ENCODE measurements at regions not wholly inside any gene's neighbourhood (a gene's known extent, or its start where the extent isn't known, plus 50 kb on each side); places are given as distances from the start of the nearest gene placed in this dataset.

DNA sequence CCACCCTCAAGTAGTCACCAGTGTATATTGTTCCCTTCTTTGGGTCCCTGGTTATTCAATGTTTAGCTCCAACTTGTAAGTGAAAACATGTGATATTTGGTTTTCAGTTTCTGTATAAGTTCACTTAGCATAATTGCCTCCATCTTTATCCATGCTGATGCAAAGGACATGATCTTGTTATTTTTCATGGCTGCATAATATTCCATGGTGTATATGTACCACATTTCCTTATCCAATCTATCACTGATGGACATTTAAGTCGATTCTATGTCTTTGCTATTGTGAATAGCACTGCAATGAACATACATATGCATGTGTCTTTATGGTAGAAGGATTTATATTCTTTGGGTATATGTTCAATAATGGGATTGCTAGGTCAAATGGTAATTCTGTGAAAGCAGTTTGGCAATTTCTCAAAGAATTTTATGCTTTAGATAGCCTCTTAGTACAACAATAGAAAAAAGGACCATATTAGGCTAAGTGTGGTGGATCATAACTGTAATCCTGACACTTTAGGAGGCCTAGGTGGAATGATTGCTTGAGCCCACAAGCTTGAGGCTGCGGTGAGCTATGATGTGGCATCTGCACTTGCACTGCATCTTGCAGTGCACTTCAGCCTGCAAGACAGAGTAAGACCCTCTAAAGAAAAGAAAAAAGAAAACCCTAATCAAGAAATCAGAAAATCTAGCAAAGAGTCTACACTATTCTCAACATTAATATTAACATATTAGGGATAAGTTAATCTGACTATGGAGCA, 468.5 kb upstream of the FAT3 start:
- Histone ChIP-seq H3K4me3 (ENCODE audit: low read length) (no peak overlapping the region), H3K9me3 (ENCODE audit: control insufficient read depth, low read depth, low read length) (no peaks in the 10 kb centered on the region), H3K4me1 (ENCODE audit: control insufficient read depth, insufficient read depth, low read length) (no peaks in the 10 kb centered on the region), H3K27ac (ENCODE audit: low read length) (no peak overlapping the region), H3K27me3 (ENCODE audit: control insufficient read depth, insufficient read depth, low read length) (no peaks in the 10 kb centered on the region), H3K36me3 (ENCODE audit: control insufficient read depth, insufficient read depth, low read length) (no peaks in the 10 kb centered on the region)
- DNase-seq: no peak
- no CpG with 5 or more reads among the region's 2 CpGs for WGBS (ENCODE audit: insufficient coverage, low lambda C conversion rate)

DNA sequence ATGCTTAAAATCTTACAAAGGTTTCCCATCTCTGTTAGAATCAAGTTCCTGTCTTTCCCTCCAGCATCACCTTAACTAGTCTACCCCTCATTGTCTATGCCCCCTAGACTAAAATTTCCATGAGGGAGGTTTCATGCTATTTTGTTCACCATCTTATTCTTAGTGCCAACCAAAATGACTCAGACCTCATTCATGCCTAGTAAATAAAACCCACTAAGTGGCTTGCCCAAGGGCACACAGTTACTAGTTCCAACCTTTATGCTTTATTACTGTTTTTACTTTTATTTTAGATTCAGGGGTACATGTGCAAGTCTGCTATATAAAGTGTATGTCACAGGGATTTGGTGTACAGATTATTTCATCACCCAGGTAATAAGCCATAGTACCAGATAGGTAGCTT, 469.1 kb upstream of the FAT3 start:
- Histone ChIP-seq H3K4me3 (ENCODE audit: low read length) (no peak overlapping the region), H3K27ac (ENCODE audit: low read length) (no peak overlapping the region), H3K27me3 (ENCODE audit: control insufficient read depth, insufficient read depth, low read length) (no peaks in the 10 kb centered on the region), H3K9me3 (ENCODE audit: control insufficient read depth, low read depth, low read length) (no peaks in the 10 kb centered on the region), H3K4me1 (ENCODE audit: control insufficient read depth, insufficient read depth, low read length) (no peaks in the 10 kb centered on the region), H3K36me3 (ENCODE audit: control insufficient read depth, insufficient read depth, low read length) (no peaks in the 10 kb centered on the region)
- DNase-seq: no peak

DNA sequence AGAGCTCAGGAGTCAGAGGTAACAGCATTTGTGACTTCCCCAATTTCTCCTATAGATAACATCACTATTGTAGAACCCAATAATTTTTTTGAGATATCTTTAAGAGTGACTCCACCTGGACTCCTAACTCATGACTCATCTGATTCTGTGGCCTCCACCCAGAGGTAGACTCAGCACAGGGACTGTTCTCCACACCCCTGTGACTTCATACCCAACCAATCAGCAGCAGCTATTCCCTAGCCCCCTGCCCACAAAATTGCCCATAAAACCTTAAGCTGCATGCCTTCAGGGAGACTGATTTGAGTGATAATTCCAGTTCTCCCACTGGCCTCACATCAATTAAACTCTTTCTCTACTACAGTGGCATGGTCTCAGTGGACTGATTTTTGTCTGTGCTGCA, 475.4 kb upstream of the FAT3 start:
- no peaks in the 10 kb centered on the region for H3K36me3 ChIP-seq (ENCODE audit: control insufficient read depth, insufficient read depth, low read length)
- H3K27ac ChIP-seq (ENCODE audit: low read length): no peak overlapping the region
- H3K4me3 ChIP-seq (ENCODE audit: low read length): no peak overlapping the region
- H3K4me1 ChIP-seq (ENCODE audit: control insufficient read depth, insufficient read depth, low read length): no peaks in the 10 kb centered on the region
- no peaks in the 10 kb centered on the region for H3K27me3 ChIP-seq (ENCODE audit: control insufficient read depth, insufficient read depth, low read length)
- H3K9me3 ChIP-seq (ENCODE audit: control insufficient read depth, low read depth, low read length): no peaks in the 10 kb centered on the region
- no peak for DNase-seq

DNA sequence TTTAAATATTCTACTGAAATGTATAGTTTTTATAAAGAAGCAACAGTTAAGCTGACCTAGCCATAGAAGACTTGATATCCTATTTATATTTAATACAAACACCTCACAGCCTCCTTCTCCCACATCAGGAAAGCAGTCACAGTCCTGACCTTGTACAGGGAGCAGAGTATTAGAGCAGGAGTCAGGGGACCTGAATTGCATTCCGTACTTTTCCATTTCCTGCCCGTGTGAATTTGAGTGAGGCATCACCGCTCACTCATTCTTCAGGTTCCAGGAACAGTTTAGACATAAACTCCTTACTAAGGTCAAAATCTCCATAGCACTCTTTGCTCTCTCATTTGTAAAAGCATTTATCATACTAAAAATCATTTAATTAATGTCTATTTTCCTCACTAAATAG, 482.5 kb upstream of the FAT3 start:
- no CpG with 5 or more reads among the region's 3 CpGs for WGBS (ENCODE audit: insufficient coverage, low lambda C conversion rate)
- no peak overlapping the region for H3K4me3 ChIP-seq (ENCODE audit: low read length)
- DNase-seq: no peak
- H3K9me3 ChIP-seq (ENCODE audit: control insufficient read depth, low read depth, low read length): no peaks in the 10 kb centered on the region
- H3K27ac ChIP-seq (ENCODE audit: low read length): no peak overlapping the region
- H3K36me3 ChIP-seq (ENCODE audit: control insufficient read depth, insufficient read depth, low read length): no peaks in the 10 kb centered on the region
- no peaks in the 10 kb centered on the region for H3K27me3 ChIP-seq (ENCODE audit: control insufficient read depth, insufficient read depth, low read length)
- no peaks in the 10 kb centered on the region for H3K4me1 ChIP-seq (ENCODE audit: control insufficient read depth, insufficient read depth, low read length)

DNA sequence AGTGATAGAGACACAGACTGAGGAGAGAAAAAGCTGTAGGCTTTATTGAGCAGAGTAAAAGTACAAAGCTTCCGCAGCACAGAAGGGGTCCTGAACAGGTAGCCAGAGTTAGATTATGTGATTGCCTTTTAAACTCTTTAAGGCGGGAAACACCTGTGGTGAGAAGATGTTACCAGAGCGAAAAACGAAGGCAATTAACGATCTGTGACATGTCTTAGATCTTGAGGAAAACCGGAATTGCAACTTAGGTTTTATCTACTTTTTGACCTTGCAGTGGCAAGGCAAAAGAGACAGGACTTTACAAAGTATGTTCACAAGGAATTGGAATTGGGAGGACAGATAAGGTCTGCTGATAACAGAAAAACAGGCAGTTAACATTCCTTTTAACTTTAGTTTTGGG, 493.6 kb upstream of the FAT3 start:
- Histone ChIP-seq H3K9me3 (ENCODE audit: control insufficient read depth, low read depth, low read length) (no peaks in the 10 kb centered on the region), H3K4me1 (ENCODE audit: control insufficient read depth, insufficient read depth, low read length) (no peaks in the 10 kb centered on the region), H3K36me3 (ENCODE audit: control insufficient read depth, insufficient read depth, low read length) (no peaks in the 10 kb centered on the region), H3K27me3 (ENCODE audit: control insufficient read depth, insufficient read depth, low read length) (no peaks in the 10 kb centered on the region), H3K27ac (ENCODE audit: low read length) (no peak overlapping the region), H3K4me3 (ENCODE audit: low read length) (no peak overlapping the region)
- DNase-seq: no peak
- WGBS (ENCODE audit: insufficient coverage, low lambda C conversion rate): 35% methylated on average over 2 of the region's 6 CpGs

DNA sequence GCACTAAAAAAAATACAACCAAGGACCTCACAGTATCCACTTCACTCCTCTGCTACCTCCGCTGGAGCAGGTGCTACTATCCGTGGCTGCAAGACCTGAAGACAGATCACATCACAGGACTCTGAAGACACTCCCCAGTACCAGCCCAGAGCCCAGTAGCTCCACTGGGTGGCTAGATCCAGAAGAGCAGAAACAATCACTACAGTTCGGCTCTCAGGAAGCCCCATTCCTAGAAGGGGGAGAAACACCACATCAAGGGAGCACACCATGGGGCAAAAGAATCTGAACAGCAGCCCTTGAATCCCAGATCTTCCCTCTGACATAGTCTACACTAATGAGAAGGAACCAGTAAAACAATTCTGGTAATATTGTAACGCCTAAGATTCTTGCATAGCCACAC, 494.0 kb upstream of the FAT3 start:
- Histone ChIP-seq H3K4me3 (ENCODE audit: low read length) (no peak overlapping the region), H3K27ac (ENCODE audit: low read length) (no peak overlapping the region), H3K4me1 (ENCODE audit: control insufficient read depth, insufficient read depth, low read length) (no peaks in the 10 kb centered on the region), H3K9me3 (ENCODE audit: control insufficient read depth, low read depth, low read length) (no peaks in the 10 kb centered on the region), H3K27me3 (ENCODE audit: control insufficient read depth, insufficient read depth, low read length) (no peaks in the 10 kb centered on the region), H3K36me3 (ENCODE audit: control insufficient read depth, insufficient read depth, low read length) (no peaks in the 10 kb centered on the region)
- WGBS (ENCODE audit: insufficient coverage, low lambda C conversion rate): no CpG with 5 or more reads among the region's 4 CpGs
- no peak for DNase-seq

DNA sequence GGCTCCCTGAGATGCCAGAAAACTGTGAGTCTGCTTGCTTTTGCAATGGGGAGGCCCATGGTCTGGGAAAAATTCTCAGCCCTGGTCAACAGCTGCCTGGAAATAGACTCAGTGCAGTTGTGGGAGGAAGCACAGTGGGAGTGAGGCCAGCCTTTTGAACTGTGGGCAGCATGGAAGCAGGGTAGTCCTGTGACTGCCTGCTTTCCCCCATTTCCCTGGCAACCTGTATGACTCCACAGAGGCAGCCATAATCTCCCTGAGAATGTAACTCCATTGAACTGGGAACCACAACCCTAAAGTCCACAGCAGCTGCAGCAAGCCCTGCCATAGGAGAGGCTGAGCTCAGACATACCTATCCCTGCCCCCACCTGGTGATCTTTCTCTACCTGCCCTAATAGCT, 494.6 kb upstream of the FAT3 start:
- no peaks in the 10 kb centered on the region for H3K27me3 ChIP-seq (ENCODE audit: control insufficient read depth, insufficient read depth, low read length)
- H3K4me1 ChIP-seq (ENCODE audit: control insufficient read depth, insufficient read depth, low read length): no peaks in the 10 kb centered on the region
- no peaks in the 10 kb centered on the region for H3K36me3 ChIP-seq (ENCODE audit: control insufficient read depth, insufficient read depth, low read length)
- H3K4me3 ChIP-seq (ENCODE audit: low read length): no peak overlapping the region
- no peak overlapping the region for H3K27ac ChIP-seq (ENCODE audit: low read length)
- peak in 1 of 2 donors; percentile 29 for DNase-seq
- H3K9me3 ChIP-seq (ENCODE audit: control insufficient read depth, low read depth, low read length): no peaks in the 10 kb centered on the region

DNA sequence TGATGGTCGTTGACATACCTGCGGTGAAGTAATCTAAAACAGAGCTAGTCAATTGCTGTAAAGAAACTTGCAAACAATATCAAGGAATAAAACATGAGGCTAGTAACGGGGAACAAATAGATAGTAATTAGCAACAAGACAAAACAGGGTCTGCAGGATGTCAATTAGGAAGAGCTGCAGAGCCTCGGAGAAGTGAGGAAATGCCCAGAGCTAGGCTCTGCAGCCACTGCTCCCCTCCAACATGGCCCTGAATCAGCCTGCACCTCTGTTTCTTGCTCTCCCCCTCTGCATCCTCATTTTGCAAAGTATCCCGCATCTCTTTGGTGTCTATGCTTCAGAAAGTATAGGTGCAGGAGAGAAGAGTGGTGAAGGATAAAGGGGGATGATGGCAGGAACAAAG, 507.4 kb upstream of the FAT3 start:
- DNase-seq: no peak
- no peak overlapping the region for H3K27ac ChIP-seq (ENCODE audit: low read length)
- H3K9me3 ChIP-seq (ENCODE audit: control insufficient read depth, low read depth, low read length): no peaks in the 10 kb centered on the region
- WGBS (ENCODE audit: insufficient coverage, low lambda C conversion rate): 68% methylated on average over 2 of the region's 5 CpGs
- no peaks in the 10 kb centered on the region for H3K27me3 ChIP-seq (ENCODE audit: control insufficient read depth, insufficient read depth, low read length)
- H3K4me3 ChIP-seq (ENCODE audit: low read length): no peak overlapping the region
- H3K4me1 ChIP-seq (ENCODE audit: control insufficient read depth, insufficient read depth, low read length): no peaks in the 10 kb centered on the region
- no peaks in the 10 kb centered on the region for H3K36me3 ChIP-seq (ENCODE audit: control insufficient read depth, insufficient read depth, low read length)

DNA sequence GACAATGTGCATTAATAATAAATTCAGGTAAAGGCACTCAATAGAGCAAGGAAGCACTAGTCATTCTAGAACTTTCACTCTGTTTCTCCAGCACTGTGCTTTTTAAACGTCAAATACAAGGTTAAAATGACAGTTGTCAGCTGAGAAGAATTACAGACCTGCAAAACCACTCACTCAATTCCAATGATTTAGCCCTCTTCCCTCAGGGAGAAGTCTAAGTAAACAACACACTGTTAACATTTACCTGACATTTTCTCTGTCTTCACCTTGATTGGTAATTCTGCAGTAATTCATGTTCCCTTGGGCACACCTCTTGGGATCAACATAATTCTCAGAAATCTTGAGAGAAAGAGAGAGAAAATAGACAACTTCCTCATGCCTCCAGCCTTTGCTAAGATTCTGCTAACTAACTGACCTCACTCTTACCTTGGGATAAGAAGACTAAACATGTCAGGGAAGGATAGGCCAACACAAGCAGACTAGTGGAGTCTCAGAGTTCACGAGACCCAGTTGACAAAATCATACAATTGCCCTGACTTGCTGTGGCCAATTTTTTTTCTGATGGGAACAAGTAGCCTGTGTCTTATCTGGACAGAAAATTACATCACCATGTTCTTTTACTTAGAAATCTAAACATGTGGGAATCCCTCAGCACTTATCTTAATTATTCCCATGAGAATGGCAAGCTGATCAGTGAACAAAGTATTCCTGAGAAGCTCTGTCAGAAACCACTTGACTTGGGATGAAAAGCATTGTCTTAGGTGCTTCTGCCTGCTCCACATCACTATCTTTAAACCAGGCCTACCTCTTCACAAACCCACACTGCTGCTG, 516.8 kb upstream of the FAT3 start:
- Histone ChIP-seq H3K4me3 (ENCODE audit: low read length) (no peak overlapping the region), H3K9me3 (ENCODE audit: control insufficient read depth, low read depth, low read length) (no peaks in the 10 kb centered on the region), H3K36me3 (ENCODE audit: control insufficient read depth, insufficient read depth, low read length) (no peaks in the 10 kb centered on the region), H3K27me3 (ENCODE audit: control insufficient read depth, insufficient read depth, low read length) (no peaks in the 10 kb centered on the region), H3K27ac (ENCODE audit: low read length) (no peak overlapping the region), H3K4me1 (ENCODE audit: control insufficient read depth, insufficient read depth, low read length) (peaks cover 3% of the 10 kb centered on the region)
- WGBS (ENCODE audit: insufficient coverage, low lambda C conversion rate): 0% methylated on average over 1 of the region's 2 CpGs
- peak in 1 of 2 donors; percentile 7 for DNase-seq

DNA sequence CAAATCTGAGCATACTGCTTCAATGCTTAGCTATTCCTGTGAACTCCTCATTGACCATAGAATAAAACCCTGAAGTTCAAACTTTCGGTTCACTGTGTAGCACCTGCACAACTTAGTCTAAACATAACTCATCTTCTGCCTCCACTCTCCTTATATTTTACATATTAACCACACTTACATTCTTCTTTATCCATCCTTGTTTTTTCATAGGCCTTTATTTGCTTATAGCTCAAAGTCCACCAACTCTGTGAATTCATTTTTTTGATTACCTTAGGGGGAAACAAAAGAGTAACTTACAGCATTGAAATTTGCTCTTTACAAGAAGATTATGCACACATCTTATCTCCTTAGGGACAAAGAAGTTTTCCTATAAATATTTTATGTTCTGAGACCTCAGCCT, 521.6 kb upstream of the FAT3 start:
- Histone ChIP-seq H3K36me3 (ENCODE audit: control insufficient read depth, insufficient read depth, low read length) (no peaks in the 10 kb centered on the region), H3K27ac (ENCODE audit: low read length) (no peak overlapping the region), H3K27me3 (ENCODE audit: control insufficient read depth, insufficient read depth, low read length) (no peaks in the 10 kb centered on the region), H3K4me1 (ENCODE audit: control insufficient read depth, insufficient read depth, low read length) (peaks cover 3% of the 10 kb centered on the region), H3K4me3 (ENCODE audit: low read length) (no peak overlapping the region), H3K9me3 (ENCODE audit: control insufficient read depth, low read depth, low read length) (no peaks in the 10 kb centered on the region)
- 14% methylated on average over 1 of the region's 1 CpG for WGBS (ENCODE audit: insufficient coverage, low lambda C conversion rate)
- DNase-seq: peak in 1 of 2 donors; percentile 26

DNA sequence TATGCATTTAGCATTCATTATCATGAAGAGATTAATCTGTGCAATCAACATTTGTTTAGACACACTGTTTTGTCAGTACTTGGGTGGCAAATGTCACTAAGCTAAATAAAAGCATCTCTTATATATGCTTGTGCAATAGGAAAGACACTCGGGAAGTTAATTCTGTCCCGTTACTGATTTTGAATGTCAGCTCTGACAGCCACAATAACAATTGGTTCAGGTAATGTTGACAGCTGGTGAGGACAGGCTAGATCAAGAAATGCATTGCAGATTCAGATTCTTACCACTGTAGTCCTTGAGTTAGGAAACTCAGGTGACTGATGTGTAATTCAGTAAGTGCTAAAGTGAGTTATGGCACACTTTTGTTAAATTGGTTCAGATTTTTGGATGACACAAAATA, 523.8 kb upstream of the FAT3 start:
- H3K27ac ChIP-seq (ENCODE audit: low read length): no peak overlapping the region
- no peak overlapping the region for H3K4me3 ChIP-seq (ENCODE audit: low read length)
- H3K9me3 ChIP-seq (ENCODE audit: control insufficient read depth, low read depth, low read length): no peaks in the 10 kb centered on the region
- WGBS (ENCODE audit: insufficient coverage, low lambda C conversion rate): no CpG with 5 or more reads among the region's 2 CpGs
- no peaks in the 10 kb centered on the region for H3K36me3 ChIP-seq (ENCODE audit: control insufficient read depth, insufficient read depth, low read length)
- peaks cover 3% of the 10 kb centered on the region for H3K4me1 ChIP-seq (ENCODE audit: control insufficient read depth, insufficient read depth, low read length)
- DNase-seq: no peak
- H3K27me3 ChIP-seq (ENCODE audit: control insufficient read depth, insufficient read depth, low read length): no peaks in the 10 kb centered on the region
